ENCODE measurements at regions not wholly inside any gene's neighbourhood (a gene's known extent, or its start where the extent isn't known, plus 50 kb on each side); places are given as distances from the start of the nearest gene placed in this dataset.

- H3K27ac ChIP-seq (ENCODE audit: low read depth, low read length), result no peak overlapping the region
- POLR2A ChIA-PET (ENCODE audit: partially characterized antibody), result no interaction called here
- no peaks in the 10 kb centered on the region for H3K4me1 ChIP-seq (ENCODE audit: insufficient read depth, low read length)
- Mint-ChIP-seq H3K9me3 (peaks cover 0 to 6% (median under 1%) of the 10 kb centered on the region in 8 donors), H3K4me1 (no peaks in the 10 kb centered on the region), H3K4me3 (no peak overlapping the region), H3K27me3 (peaks cover 0 to 1% of the 10 kb centered on the region in 2 donors), H3K36me3 (no peaks in the 10 kb centered on the region), H3K27ac (no peak overlapping the region)
- no peaks in the 10 kb centered on the region for H3K27me3 ChIP-seq (ENCODE audit: insufficient read depth, low read length)
- H3K9me3 ChIP-seq (ENCODE audit: control insufficient read depth in 1 of 2, low read length in 2 of 2), result no peaks in the 10 kb centered on the region
- intact Hi-C loops (cut with micrococcal nuclease), result no loop called here
- H3K36me3 ChIP-seq (ENCODE audit: insufficient read depth, low read length), result no peaks in the 10 kb centered on the region
- DNase-seq, result no peak
- no peak overlapping the region for H3K4me3 ChIP-seq (ENCODE audit: low read length in 2 of 2)
- CTCF ChIA-PET (ENCODE audit: partially characterized antibody), result no interaction called here
Observed at GRCh38 chr18:68362907-68363306, 352.0 kb downstream of the TMX3 start.

- DNase-seq, result no peak
- ChIA-PET POLR2A (ENCODE audit: partially characterized antibody) (no interaction called here), CTCF (ENCODE audit: partially characterized antibody) (no interaction called here)
- H3K27ac Mint-ChIP-seq, result no peak overlapping the region
- peaks cover 0 to 15% (median 7%) of the 10 kb centered on the region in 8 donors for H3K9me3 Mint-ChIP-seq
- no peaks in the 10 kb centered on the region for H3K27me3 ChIP-seq (ENCODE audit: insufficient read depth, low read length)
- H3K4me3 Mint-ChIP-seq, result no peak overlapping the region
- no peak overlapping the region for H3K27ac ChIP-seq (ENCODE audit: low read depth, low read length)
- H3K4me3 ChIP-seq (ENCODE audit: low read length in 2 of 2), result no peak overlapping the region
- no peaks in the 10 kb centered on the region for H3K4me1 ChIP-seq (ENCODE audit: insufficient read depth, low read length)
- no peaks in the 10 kb centered on the region for H3K4me1 Mint-ChIP-seq
- peaks cover 0 to 1% of the 10 kb centered on the region in 2 donors for H3K27me3 Mint-ChIP-seq
- H3K9me3 ChIP-seq (ENCODE audit: control insufficient read depth in 1 of 2, low read length in 2 of 2), result no peaks in the 10 kb centered on the region
- H3K36me3 ChIP-seq (ENCODE audit: insufficient read depth, low read length), result no peaks in the 10 kb centered on the region
- intact Hi-C loops (cut with micrococcal nuclease), result no loop called here
- no peaks in the 10 kb centered on the region for H3K36me3 Mint-ChIP-seq
Observed at GRCh38 chr18:68355637-68356036, 359.3 kb downstream of the TMX3 start.

GRCh38 chr18:68354176-68354575 lies 360.7 kb downstream of the TMX3 start:
- H3K4me3 Mint-ChIP-seq, result no peak overlapping the region
- H3K9me3 Mint-ChIP-seq, result peaks cover 0 to 17% (median 8%) of the 10 kb centered on the region in 8 donors
- Histone ChIP-seq H3K9me3 (ENCODE audit: control insufficient read depth in 1 of 2, low read length in 2 of 2) (no peaks in the 10 kb centered on the region), H3K4me3 (ENCODE audit: low read length in 2 of 2) (no peak overlapping the region), H3K27me3 (ENCODE audit: insufficient read depth, low read length) (no peaks in the 10 kb centered on the region), H3K4me1 (ENCODE audit: insufficient read depth, low read length) (no peaks in the 10 kb centered on the region), H3K36me3 (ENCODE audit: insufficient read depth, low read length) (no peaks in the 10 kb centered on the region), H3K27ac (ENCODE audit: low read depth, low read length) (no peak overlapping the region)
- CTCF ChIA-PET (ENCODE audit: partially characterized antibody), result no interaction called here
- H3K27me3 Mint-ChIP-seq, result peaks cover 0 to 1% of the 10 kb centered on the region in 2 donors
- H3K27ac Mint-ChIP-seq, result no peak overlapping the region
- intact Hi-C loops (cut with micrococcal nuclease), result no loop called here
- H3K4me1 Mint-ChIP-seq, result no peaks in the 10 kb centered on the region
- POLR2A ChIA-PET (ENCODE audit: partially characterized antibody), result no interaction called here
- H3K36me3 Mint-ChIP-seq, result no peaks in the 10 kb centered on the region
- DNase-seq, result no peak

DNA sequence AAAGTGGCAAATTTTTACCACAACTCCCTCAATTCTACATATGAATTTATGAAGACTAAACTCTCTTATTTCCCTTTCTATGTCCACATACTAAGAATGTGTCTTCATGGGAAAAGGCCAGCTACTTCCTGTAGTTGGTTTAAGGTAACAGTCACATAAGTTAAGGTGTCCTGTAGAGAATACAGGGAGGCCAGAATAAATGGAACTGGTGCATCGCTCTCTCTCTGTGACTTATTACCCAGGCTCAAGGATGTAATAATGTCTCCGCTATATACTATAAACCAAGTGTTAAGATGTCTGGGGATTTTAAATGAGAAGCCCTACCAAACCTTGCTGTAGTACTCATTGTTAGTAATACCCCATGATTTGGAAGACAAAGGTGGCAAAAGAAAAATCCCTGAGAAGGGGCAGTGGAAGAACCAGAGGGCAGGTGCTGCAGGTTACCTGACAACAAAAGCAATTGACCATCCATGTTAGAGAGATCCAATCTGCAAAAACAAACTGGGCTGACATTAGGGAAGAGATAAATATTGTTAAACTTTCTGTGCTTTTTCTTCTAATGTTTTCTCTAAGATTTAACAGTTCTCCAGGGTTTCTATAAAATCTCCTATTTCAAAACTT lies 372.8 kb downstream of the TMX3 start:
- no peaks in the 10 kb centered on the region for H3K36me3 Mint-ChIP-seq
- no peaks in the 10 kb centered on the region for H3K4me1 Mint-ChIP-seq
- H3K36me3 ChIP-seq (ENCODE audit: insufficient read depth, low read length), result no peaks in the 10 kb centered on the region
- H3K9me3 ChIP-seq (ENCODE audit: control insufficient read depth in 1 of 2, low read length in 2 of 2), result no peaks in the 10 kb centered on the region
- intact Hi-C loops (cut with micrococcal nuclease), result no loop called here
- DNase-seq, result no peak
- no peak overlapping the region for H3K27ac ChIP-seq (ENCODE audit: low read depth, low read length)
- no peak overlapping the region for H3K27ac Mint-ChIP-seq
- H3K27me3 ChIP-seq (ENCODE audit: insufficient read depth, low read length), result no peaks in the 10 kb centered on the region
- ChIA-PET POLR2A (ENCODE audit: partially characterized antibody) (no interaction called here), CTCF (ENCODE audit: partially characterized antibody) (no interaction called here)
- H3K4me1 ChIP-seq (ENCODE audit: insufficient read depth, low read length), result no peaks in the 10 kb centered on the region
- H3K4me3 ChIP-seq (ENCODE audit: low read length in 2 of 2), result no peak overlapping the region
- H3K27me3 Mint-ChIP-seq, result no peaks in the 10 kb centered on the region
- no peak overlapping the region for H3K4me3 Mint-ChIP-seq
- H3K9me3 Mint-ChIP-seq, result peaks cover 0 to 3% (median 0%) of the 10 kb centered on the region in 8 donors

DNA sequence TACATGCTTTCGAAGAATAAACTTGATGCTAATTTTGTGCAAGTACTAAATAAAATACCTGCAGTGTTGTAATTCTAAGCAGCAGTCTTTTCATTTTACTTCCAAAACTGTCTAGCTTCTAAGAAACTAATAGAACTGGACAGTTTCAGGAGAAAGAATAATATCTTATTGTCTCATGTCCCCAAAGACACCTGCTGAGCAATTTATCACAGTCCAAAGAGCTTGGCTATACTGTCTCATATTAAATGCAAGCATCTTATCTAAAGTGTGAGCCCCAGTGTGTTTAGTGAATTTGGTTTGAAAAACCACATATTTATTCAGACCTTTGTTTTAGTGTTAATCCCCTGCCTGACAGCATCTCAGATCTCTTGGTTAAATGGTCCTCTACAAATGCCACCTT lies 374.3 kb downstream of the TMX3 start:
- Histone ChIP-seq H3K27me3 (ENCODE audit: insufficient read depth, low read length) (no peaks in the 10 kb centered on the region), H3K36me3 (ENCODE audit: insufficient read depth, low read length) (no peaks in the 10 kb centered on the region), H3K4me3 (ENCODE audit: low read length in 2 of 2) (no peak overlapping the region), H3K9me3 (ENCODE audit: control insufficient read depth in 1 of 2, low read length in 2 of 2) (no peaks in the 10 kb centered on the region), H3K4me1 (ENCODE audit: insufficient read depth, low read length) (no peaks in the 10 kb centered on the region), H3K27ac (ENCODE audit: low read depth, low read length) (no peak overlapping the region)
- no peak for DNase-seq
- Mint-ChIP-seq H3K4me3 (no peak overlapping the region), H3K27me3 (no peaks in the 10 kb centered on the region), H3K27ac (no peak overlapping the region), H3K9me3 (peaks cover 0 to 3% (median 0%) of the 10 kb centered on the region in 8 donors), H3K4me1 (no peaks in the 10 kb centered on the region), H3K36me3 (no peaks in the 10 kb centered on the region)
- intact Hi-C loops (cut with micrococcal nuclease), result no loop called here
- POLR2A ChIA-PET (ENCODE audit: partially characterized antibody), result no interaction called here
- CTCF ChIA-PET (ENCODE audit: partially characterized antibody), result no interaction called here

GRCh38 chr18:68330658-68331057 lies 384.2 kb downstream of the TMX3 start:
- no peaks in the 10 kb centered on the region for H3K4me1 ChIP-seq (ENCODE audit: insufficient read depth, low read length)
- intact Hi-C loops (cut with micrococcal nuclease), result no loop called here
- H3K4me3 Mint-ChIP-seq, result no peak overlapping the region

GRCh38 chr18:68323921-68324320 lies 391.0 kb downstream of the TMX3 start:
- no peak overlapping the region for H3K4me3 Mint-ChIP-seq
- no peaks in the 10 kb centered on the region for H3K4me1 ChIP-seq (ENCODE audit: insufficient read depth, low read length)
- H3K27ac Mint-ChIP-seq, result no peak overlapping the region
- peaks cover 0 to 3% (median 0%) of the 10 kb centered on the region in 8 donors for H3K9me3 Mint-ChIP-seq
- no peaks in the 10 kb centered on the region for H3K36me3 ChIP-seq (ENCODE audit: insufficient read depth, low read length)
- intact Hi-C loops (cut with micrococcal nuclease), result no loop called here
- POLR2A ChIA-PET (ENCODE audit: partially characterized antibody), result no interaction called here
- H3K27me3 ChIP-seq (ENCODE audit: insufficient read depth, low read length), result no peaks in the 10 kb centered on the region
- no peak for DNase-seq
- no peaks in the 10 kb centered on the region for H3K36me3 Mint-ChIP-seq
- H3K9me3 ChIP-seq (ENCODE audit: control insufficient read depth in 1 of 2, low read length in 2 of 2), result no peaks in the 10 kb centered on the region
- no peaks in the 10 kb centered on the region for H3K27me3 Mint-ChIP-seq
- no peak overlapping the region for H3K4me3 ChIP-seq (ENCODE audit: low read length in 2 of 2)
- no peak overlapping the region for H3K27ac ChIP-seq (ENCODE audit: low read depth, low read length)
- CTCF ChIA-PET (ENCODE audit: partially characterized antibody), result no interaction called here
- H3K4me1 Mint-ChIP-seq, result no peaks in the 10 kb centered on the region

More at GRCh38 chr18:68330658-68331057, 384.2 kb downstream of the TMX3 start:
- Mint-ChIP-seq H3K4me1 (no peaks in the 10 kb centered on the region), H3K9me3 (peaks cover 0 to 2% (median 0%) of the 10 kb centered on the region in 8 donors), H3K36me3 (no peaks in the 10 kb centered on the region), H3K27ac (no peak overlapping the region), H3K27me3 (no peaks in the 10 kb centered on the region)
- DNase-seq, result no peak
- no peaks in the 10 kb centered on the region for H3K27me3 ChIP-seq (ENCODE audit: insufficient read depth, low read length)
- ChIA-PET CTCF (ENCODE audit: partially characterized antibody) (no interaction called here), POLR2A (ENCODE audit: partially characterized antibody) (no interaction called here)
- H3K9me3 ChIP-seq (ENCODE audit: control insufficient read depth in 1 of 2, low read length in 2 of 2), result no peaks in the 10 kb centered on the region
- no peaks in the 10 kb centered on the region for H3K36me3 ChIP-seq (ENCODE audit: insufficient read depth, low read length)
- no peak overlapping the region for H3K4me3 ChIP-seq (ENCODE audit: low read length in 2 of 2)
- H3K27ac ChIP-seq (ENCODE audit: low read depth, low read length), result no peak overlapping the region

DNA sequence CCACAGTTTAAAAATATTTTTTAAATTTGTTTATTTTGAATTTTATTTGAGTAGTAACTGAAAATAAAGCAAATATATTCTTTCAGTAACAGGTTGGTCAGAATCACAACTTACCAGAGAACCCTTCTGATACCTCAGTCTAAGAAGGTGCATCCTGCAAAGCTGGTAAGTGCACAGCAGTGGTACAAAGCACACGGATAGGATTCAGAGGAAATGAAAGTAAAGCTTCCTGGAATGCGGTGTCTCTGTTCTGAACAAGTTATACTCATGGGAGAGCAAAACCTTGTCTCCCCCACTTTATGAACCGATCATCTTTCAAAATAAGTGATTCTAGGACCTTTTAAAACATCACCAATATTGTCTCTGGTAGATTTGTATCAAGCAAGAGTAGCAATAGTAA lies 398.3 kb downstream of the TMX3 start:
- CTCF ChIA-PET (ENCODE audit: partially characterized antibody), result no interaction called here
- no peaks in the 10 kb centered on the region for H3K4me1 ChIP-seq (ENCODE audit: insufficient read depth, low read length)

More for the DNA sequence above, 398.3 kb downstream of the TMX3 start:
- H3K27me3 Mint-ChIP-seq, result no peaks in the 10 kb centered on the region
- intact Hi-C loops (cut with micrococcal nuclease), result no loop called here
- H3K36me3 Mint-ChIP-seq, result no peaks in the 10 kb centered on the region
- no peak overlapping the region for H3K27ac Mint-ChIP-seq
- DNase-seq, result no peak
- Histone ChIP-seq H3K9me3 (ENCODE audit: control insufficient read depth in 1 of 2, low read length in 2 of 2) (no peaks in the 10 kb centered on the region), H3K36me3 (ENCODE audit: insufficient read depth, low read length) (no peaks in the 10 kb centered on the region), H3K4me3 (ENCODE audit: low read length in 2 of 2) (no peak overlapping the region), H3K27ac (ENCODE audit: low read depth, low read length) (no peak overlapping the region), H3K27me3 (ENCODE audit: insufficient read depth, low read length) (no peaks in the 10 kb centered on the region)
- POLR2A ChIA-PET (ENCODE audit: partially characterized antibody), result no interaction called here
- H3K9me3 Mint-ChIP-seq, result peaks cover 0 to 5% (median 0%) of the 10 kb centered on the region in 8 donors
- H3K4me1 Mint-ChIP-seq, result no peaks in the 10 kb centered on the region
- H3K4me3 Mint-ChIP-seq, result no peak overlapping the region

Data from CD4-positive, alpha-beta memory T cell (primary cell).